Peyer's patch (tissue), 4 donors: ENCODE measurements at regions not wholly inside any gene's neighbourhood (a gene's known extent, or its start where the extent isn't known, plus 50 kb on each side); places are given as distances from the start of the nearest gene placed in this dataset.

ENCODE experiments used
- POLR2A ChIP-seq, 2 donors: fragments of 450-650 bp; IDR thresholded peaks; one replicate each; pipeline ENCODE4 v1.5.1; 2017; ENCODE audit warnings: antibody characterized with exemption in 2 of 2, mild to moderate bottlenecking in 2 of 2, moderate library complexity in 2 of 2
- TF ChIP-seq, protein P1 (sequence below), 6 experiments: fragments of 450-650 bp in 4 of 6; fragments of 200-600 bp in 2 of 6; sonication (generic) in 1 of 6; IDR thresholded peaks; one replicate each; pipeline ENCODE4 v1.5.1; 2017 to 2019; ENCODE audit warnings: antibody characterized with exemption in 6 of 6, mild to moderate bottlenecking in 3 of 6, moderate library complexity in 1 of 6

DNA sequence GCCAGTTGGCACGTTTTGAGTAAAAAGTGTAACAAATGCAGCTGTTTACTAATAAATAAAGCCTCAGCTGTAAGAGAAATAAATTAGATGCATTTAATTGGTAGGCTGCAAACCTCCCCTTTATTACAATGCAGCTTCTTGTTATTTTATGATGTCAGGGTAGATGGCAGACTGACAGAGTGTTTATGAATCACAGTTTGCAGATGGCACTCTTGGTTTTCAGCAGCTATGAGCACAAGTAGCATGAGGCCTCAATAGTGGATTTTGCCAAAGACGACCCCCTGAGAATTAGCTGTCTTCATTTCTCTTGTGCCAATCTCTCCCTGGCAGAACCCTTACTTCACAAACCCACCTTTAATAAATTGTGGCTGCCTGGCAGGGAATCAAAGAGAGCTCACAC, 161.2 kb upstream of the C1orf87 start:
- TF ChIP-seq, protein P1, sequence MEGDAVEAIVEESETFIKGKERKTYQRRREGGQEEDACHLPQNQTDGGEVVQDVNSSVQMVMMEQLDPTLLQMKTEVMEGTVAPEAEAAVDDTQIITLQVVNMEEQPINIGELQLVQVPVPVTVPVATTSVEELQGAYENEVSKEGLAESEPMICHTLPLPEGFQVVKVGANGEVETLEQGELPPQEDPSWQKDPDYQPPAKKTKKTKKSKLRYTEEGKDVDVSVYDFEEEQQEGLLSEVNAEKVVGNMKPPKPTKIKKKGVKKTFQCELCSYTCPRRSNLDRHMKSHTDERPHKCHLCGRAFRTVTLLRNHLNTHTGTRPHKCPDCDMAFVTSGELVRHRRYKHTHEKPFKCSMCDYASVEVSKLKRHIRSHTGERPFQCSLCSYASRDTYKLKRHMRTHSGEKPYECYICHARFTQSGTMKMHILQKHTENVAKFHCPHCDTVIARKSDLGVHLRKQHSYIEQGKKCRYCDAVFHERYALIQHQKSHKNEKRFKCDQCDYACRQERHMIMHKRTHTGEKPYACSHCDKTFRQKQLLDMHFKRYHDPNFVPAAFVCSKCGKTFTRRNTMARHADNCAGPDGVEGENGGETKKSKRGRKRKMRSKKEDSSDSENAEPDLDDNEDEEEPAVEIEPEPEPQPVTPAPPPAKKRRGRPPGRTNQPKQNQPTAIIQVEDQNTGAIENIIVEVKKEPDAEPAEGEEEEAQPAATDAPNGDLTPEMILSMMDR (IDR thresholded peaks at IDR 0.05): no peak
- no peak for TF ChIP-seq POLR2A (IDR thresholded peaks at IDR 0.05)
